ENCODE measurements at regions not wholly inside any gene's neighbourhood (a gene's known extent, or its start where the extent isn't known, plus 50 kb on each side); places are given as distances from the start of the nearest gene placed in this dataset.

GRCh38 chr4:180052629-180053028, 2190.6 kb upstream of the TENM3 start:
- no peak for DNase-seq (ENCODE audit: low spot score)

- no peak for DNase-seq (ENCODE audit: low spot score)
These were observed 2188.9 kb upstream of the TENM3 start for GRCh38 chr4:180054291-180054690.

- DNase-seq (ENCODE audit: low spot score) = no peak
These were observed 2185.9 kb upstream of the TENM3 start for GRCh38 chr4:180057299-180057721.

- DNase-seq (ENCODE audit: low spot score) = no peak
These were observed 2185.1 kb upstream of the TENM3 start for GRCh38 chr4:180057891-180058671.

GRCh38 chr4:180058691-180059215, 2184.4 kb upstream of the TENM3 start:
- DNase-seq (ENCODE audit: low spot score) = no peak

GRCh38 chr4:180059216-180059881, 2183.9 kb upstream of the TENM3 start:
- DNase-seq (ENCODE audit: low spot score) = no peak

GRCh38 chr4:180060159-180060889, 2182.9 kb upstream of the TENM3 start:
- DNase-seq (ENCODE audit: low spot score) = no peak

- DNase-seq (ENCODE audit: low spot score) = no peak
These were observed 2162.1 kb upstream of the TENM3 start for GRCh38 chr4:180081072-180081471.

GRCh38 chr4:180084561-180084960, 2158.6 kb upstream of the TENM3 start:
- DNase-seq (ENCODE audit: low spot score) = no peak

GRCh38 chr4:180086480-180087190, 2156.6 kb upstream of the TENM3 start:
- no peak for DNase-seq (ENCODE audit: low spot score)

GRCh38 chr4:180098586-180098985, 2144.6 kb upstream of the TENM3 start:
- no peak for DNase-seq (ENCODE audit: low spot score)

GRCh38 chr4:180099957-180100356, 2143.2 kb upstream of the TENM3 start:
- no peak for DNase-seq (ENCODE audit: low spot score)

GRCh38 chr4:180100433-180101344, 2142.5 kb upstream of the TENM3 start:
- no peak for DNase-seq (ENCODE audit: low spot score)

- no peak for DNase-seq (ENCODE audit: low spot score)
These were observed 2141.7 kb upstream of the TENM3 start for GRCh38 chr4:180101348-180102083.

GRCh38 chr4:180103794-180104193, 2139.4 kb upstream of the TENM3 start:
- no peak for DNase-seq (ENCODE audit: low spot score)

GRCh38 chr4:180105362-180105761, 2137.8 kb upstream of the TENM3 start:
- no peak for DNase-seq (ENCODE audit: low spot score)

- no peak for DNase-seq (ENCODE audit: low spot score)
These were observed 2137.1 kb upstream of the TENM3 start for GRCh38 chr4:180106122-180106521.

GRCh38 chr4:180106997-180107396, 2136.2 kb upstream of the TENM3 start:
- no peak for DNase-seq (ENCODE audit: low spot score)

- no peak for DNase-seq (ENCODE audit: low spot score)
These were observed 2126.4 kb upstream of the TENM3 start for GRCh38 chr4:180116840-180117239.

- DNase-seq (ENCODE audit: low spot score) = no peak
These were observed 2123.1 kb upstream of the TENM3 start for GRCh38 chr4:180120068-180120467.
